ENCODE measurements at regions not wholly inside any gene's neighbourhood (a gene's known extent, or its start where the extent isn't known, plus 50 kb on each side); places are given as distances from the start of the nearest gene placed in this dataset.

- TF ChIP-seq, protein P1, sequence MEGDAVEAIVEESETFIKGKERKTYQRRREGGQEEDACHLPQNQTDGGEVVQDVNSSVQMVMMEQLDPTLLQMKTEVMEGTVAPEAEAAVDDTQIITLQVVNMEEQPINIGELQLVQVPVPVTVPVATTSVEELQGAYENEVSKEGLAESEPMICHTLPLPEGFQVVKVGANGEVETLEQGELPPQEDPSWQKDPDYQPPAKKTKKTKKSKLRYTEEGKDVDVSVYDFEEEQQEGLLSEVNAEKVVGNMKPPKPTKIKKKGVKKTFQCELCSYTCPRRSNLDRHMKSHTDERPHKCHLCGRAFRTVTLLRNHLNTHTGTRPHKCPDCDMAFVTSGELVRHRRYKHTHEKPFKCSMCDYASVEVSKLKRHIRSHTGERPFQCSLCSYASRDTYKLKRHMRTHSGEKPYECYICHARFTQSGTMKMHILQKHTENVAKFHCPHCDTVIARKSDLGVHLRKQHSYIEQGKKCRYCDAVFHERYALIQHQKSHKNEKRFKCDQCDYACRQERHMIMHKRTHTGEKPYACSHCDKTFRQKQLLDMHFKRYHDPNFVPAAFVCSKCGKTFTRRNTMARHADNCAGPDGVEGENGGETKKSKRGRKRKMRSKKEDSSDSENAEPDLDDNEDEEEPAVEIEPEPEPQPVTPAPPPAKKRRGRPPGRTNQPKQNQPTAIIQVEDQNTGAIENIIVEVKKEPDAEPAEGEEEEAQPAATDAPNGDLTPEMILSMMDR (IDR thresholded peaks at IDR 0.05) = no peak
- TF ChIP-seq EP300 (IDR thresholded peaks at IDR 0.05) = no peak
Observed at GRCh38 chr3:77939726-77940125, 899.8 kb downstream of the ROBO2 start.

Data from upper lobe of left lung (tissue), 4 donors.